ENCODE measurements at regions not wholly inside any gene's neighbourhood (a gene's known extent, or its start where the extent isn't known, plus 50 kb on each side); places are given as distances from the start of the nearest gene placed in this dataset.

DNA sequence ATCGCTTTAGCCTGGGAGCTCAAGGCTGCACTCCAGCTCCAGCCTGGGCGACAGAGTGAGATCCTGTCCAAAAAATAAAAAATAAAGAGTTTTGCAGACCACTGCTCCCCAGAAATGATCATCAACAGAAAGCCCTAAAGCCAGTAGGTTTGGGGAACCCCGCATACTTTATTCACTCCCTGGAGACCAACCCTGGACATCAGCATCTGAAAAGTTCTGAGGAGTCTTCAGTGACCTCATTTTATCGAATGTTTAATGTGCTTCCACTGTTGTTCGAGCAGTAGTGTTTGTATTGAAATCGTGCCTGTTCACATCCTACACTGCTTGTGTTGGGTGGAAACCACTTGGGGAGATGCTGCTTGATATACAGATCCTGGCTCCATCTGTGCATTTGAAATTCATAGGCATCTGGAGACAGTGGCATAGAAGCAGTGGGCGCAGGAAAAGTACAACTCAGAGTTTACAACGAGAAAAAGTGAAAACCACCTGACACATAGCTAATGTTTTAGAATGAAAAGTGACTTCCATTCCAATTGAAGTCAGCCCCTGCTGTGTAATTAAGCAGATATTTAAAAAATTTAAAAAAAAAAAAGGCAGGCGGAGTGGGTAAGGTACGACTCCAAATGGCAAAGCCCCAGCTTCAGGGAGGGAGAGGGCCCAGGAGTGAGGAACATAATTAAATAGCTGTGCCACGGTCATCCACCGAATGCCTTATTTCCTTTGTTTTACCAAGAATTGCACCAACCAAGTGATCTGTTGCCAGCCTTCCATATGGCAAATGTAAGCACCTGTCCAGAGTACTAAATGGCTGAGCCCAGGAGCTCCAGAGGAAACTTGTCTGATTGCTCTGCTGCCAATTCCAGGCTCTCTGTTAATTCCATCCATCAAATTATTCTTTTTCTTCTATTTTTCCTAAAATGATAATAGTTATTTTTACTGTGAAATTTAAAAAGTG, 100.4 kb upstream of the NAA20 start:
- DNase-seq (no peak), ATAC-seq (ENCODE audit: low read depth) (no peak)
- ChIA-PET CTCF (interaction anchor here (1.1 kb wide), 1 partner anchor 14 kb away, joined by 3 read pairs; no protein-coding TSS in a partner anchor), POLR2A (no interaction called here)
- Histone ChIP-seq H3K9me3 (ENCODE audit: control extremely low read depth in 1 of 3, control insufficient read depth in 2 of 3, insufficient read depth in 1 of 3, low read length in 2 of 3) (no peaks in the 10 kb centered on the region), H4K20me1 (ENCODE audit: control insufficient read depth, insufficient read depth, low read length, poor library complexity, severe bottlenecking) (no peaks in the 10 kb centered on the region), H3K27ac (ENCODE audit: low read length in 2 of 2) (no peak overlapping the region), H3K4me3 (ENCODE audit: control extremely low read depth in 1 of 5, extremely low read depth in 1 of 5, insufficient read depth in 1 of 5, low read depth in 2 of 5, low read length in 4 of 5) (no peak overlapping the region), H3K4me1 (ENCODE audit: control insufficient read depth in 2 of 2, insufficient read depth in 2 of 2, low read length in 2 of 2) (peaks cover 33 to 43% of the 10 kb centered on the region in 2 donors), H3K9ac (ENCODE audit: low read length) (no peak overlapping the region), H2AFZ (ENCODE audit: insufficient read depth, low read depth, low read length, poor library complexity, severe bottlenecking) (no peak overlapping the region), H3K36me3 (replicated peaks in 1 of 2; ENCODE audit: control extremely low read depth in 1 of 2, control insufficient read depth in 1 of 2, extremely low read depth in 1 of 2, insufficient read depth in 2 of 2, low read length in 1 of 2) (no peaks in the 10 kb centered on the region), H3K4me2 (replicated peaks; ENCODE audit: low read depth, low read length, poor library complexity, severe bottlenecking) (no peak overlapping the region), H3K79me2 (ENCODE audit: control insufficient read depth, insufficient read depth, low read length) (no peaks in the 10 kb centered on the region), H3K27me3 (replicated peaks in 1 of 4; ENCODE audit: control extremely low read depth in 1 of 4, control insufficient read depth in 3 of 4, insufficient read depth in 4 of 4, low read length in 3 of 4) (no peaks in the 10 kb centered on the region)
- 84% methylated on average over 8 of the region's 12 CpGs for WGBS (ENCODE audit: insufficient coverage)
- no peak overlapping the region for H3K27ac Mint-ChIP-seq
- TF ChIP-seq, protein P1, sequence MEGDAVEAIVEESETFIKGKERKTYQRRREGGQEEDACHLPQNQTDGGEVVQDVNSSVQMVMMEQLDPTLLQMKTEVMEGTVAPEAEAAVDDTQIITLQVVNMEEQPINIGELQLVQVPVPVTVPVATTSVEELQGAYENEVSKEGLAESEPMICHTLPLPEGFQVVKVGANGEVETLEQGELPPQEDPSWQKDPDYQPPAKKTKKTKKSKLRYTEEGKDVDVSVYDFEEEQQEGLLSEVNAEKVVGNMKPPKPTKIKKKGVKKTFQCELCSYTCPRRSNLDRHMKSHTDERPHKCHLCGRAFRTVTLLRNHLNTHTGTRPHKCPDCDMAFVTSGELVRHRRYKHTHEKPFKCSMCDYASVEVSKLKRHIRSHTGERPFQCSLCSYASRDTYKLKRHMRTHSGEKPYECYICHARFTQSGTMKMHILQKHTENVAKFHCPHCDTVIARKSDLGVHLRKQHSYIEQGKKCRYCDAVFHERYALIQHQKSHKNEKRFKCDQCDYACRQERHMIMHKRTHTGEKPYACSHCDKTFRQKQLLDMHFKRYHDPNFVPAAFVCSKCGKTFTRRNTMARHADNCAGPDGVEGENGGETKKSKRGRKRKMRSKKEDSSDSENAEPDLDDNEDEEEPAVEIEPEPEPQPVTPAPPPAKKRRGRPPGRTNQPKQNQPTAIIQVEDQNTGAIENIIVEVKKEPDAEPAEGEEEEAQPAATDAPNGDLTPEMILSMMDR (IDR thresholded peaks at IDR 0.05): no peak
- TF ChIP-seq EZH2 (IDR thresholded peaks at IDR 0.05; ENCODE audit: borderline replicate concordance, insufficient read depth, low read depth, low read length, poor library complexity, severe bottlenecking): no peak
- H3K4me3 Mint-ChIP-seq: no peak overlapping the region
- intact Hi-C loops (cut with micrococcal nuclease): loop anchor here (5.0 to 10.0 kb wide), 3 partner anchors 102 to 1950 kb away; partner anchors contain the start of genes MGME1 and SNX5
- H3K4me1 Mint-ChIP-seq: peaks cover 42% of the 10 kb centered on the region
- H3K27me3 Mint-ChIP-seq: no peaks in the 10 kb centered on the region
- no peaks in the 10 kb centered on the region for H3K9me3 Mint-ChIP-seq (ENCODE audit: insufficient read depth)

DNA sequence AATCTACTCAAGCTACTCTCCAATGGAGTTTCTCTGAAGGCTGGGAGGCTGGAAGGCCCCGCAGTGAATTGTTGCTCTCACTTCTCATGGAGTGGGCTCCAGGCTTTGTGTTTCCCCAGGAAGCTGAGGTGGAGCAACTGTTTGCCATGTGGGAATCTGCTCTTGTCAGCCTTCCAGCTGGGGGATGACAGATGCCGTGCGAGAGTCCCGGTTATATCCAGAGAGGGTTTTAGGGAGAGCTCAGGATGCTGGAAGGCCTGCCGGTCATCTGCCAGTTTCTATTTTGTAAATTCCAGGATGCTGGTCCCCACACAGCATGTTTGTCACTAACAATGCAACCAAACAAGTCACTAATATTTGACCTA, 98.2 kb upstream of the NAA20 start:
- H3K9ac ChIP-seq (ENCODE audit: low read length): no peak overlapping the region
- Mint-ChIP-seq H3K4me1 (peaks cover 37% of the 10 kb centered on the region), H3K4me3 (no peak overlapping the region), H3K27ac (no peak overlapping the region), H3K9me3 (ENCODE audit: insufficient read depth) (no peaks in the 10 kb centered on the region), H3K27me3 (no peaks in the 10 kb centered on the region)
- 100% methylated on average over 5 of the region's 5 CpGs for WGBS (ENCODE audit: insufficient coverage)
- ATAC-seq (ENCODE audit: low read depth) (no peak), DNase-seq (no peak)
- H3K79me2 ChIP-seq (ENCODE audit: control insufficient read depth, insufficient read depth, low read length): no peaks in the 10 kb centered on the region
- intact Hi-C loops (cut with micrococcal nuclease): loop anchor here (2.0 to 10.0 kb wide), 4 partner anchors 16 to 1952 kb away; partner anchors contain the start of genes MGME1 and SNX5
- no peak overlapping the region for H2AFZ ChIP-seq (ENCODE audit: insufficient read depth, low read depth, low read length, poor library complexity, severe bottlenecking)
- no peaks in the 10 kb centered on the region for H4K20me1 ChIP-seq (ENCODE audit: control insufficient read depth, insufficient read depth, low read length, poor library complexity, severe bottlenecking)
- ChIA-PET CTCF (interaction anchor here (0.6 to 1.9 kb wide), 6 partner anchors 16 to 1492 kb away, joined by 3 to 11 read pairs (median 4); no protein-coding TSS in a partner anchor), POLR2A (interaction anchor here (0.6 kb wide), 1 partner anchor 85 kb away, joined by 8 read pairs; no protein-coding TSS in a partner anchor)
- TF ChIP-seq, protein P1 (IDR thresholded peaks at IDR 0.05): no peak
- TF ChIP-seq EZH2 (IDR thresholded peaks at IDR 0.05; ENCODE audit: borderline replicate concordance, insufficient read depth, low read depth, low read length, poor library complexity, severe bottlenecking): no peak
- no peaks in the 10 kb centered on the region for H3K9me3 ChIP-seq (ENCODE audit: control extremely low read depth in 1 of 3, control insufficient read depth in 2 of 3, insufficient read depth in 1 of 3, low read length in 2 of 3)
- H3K4me1 ChIP-seq (ENCODE audit: control insufficient read depth in 2 of 2, insufficient read depth in 2 of 2, low read length in 2 of 2): peaks cover 33 to 41% of the 10 kb centered on the region in 2 donors
- no peak overlapping the region for H3K4me3 ChIP-seq (ENCODE audit: control extremely low read depth in 1 of 5, extremely low read depth in 1 of 5, insufficient read depth in 1 of 5, low read depth in 2 of 5, low read length in 4 of 5)
- no peaks in the 10 kb centered on the region for H3K36me3 ChIP-seq (replicated peaks in 1 of 2; ENCODE audit: control extremely low read depth in 1 of 2, control insufficient read depth in 1 of 2, extremely low read depth in 1 of 2, insufficient read depth in 2 of 2, low read length in 1 of 2)
- H3K27ac ChIP-seq (ENCODE audit: low read length in 2 of 2): no peak overlapping the region
- H3K4me2 ChIP-seq (replicated peaks; ENCODE audit: low read depth, low read length, poor library complexity, severe bottlenecking): no peak overlapping the region
- no peaks in the 10 kb centered on the region for H3K27me3 ChIP-seq (replicated peaks in 1 of 4; ENCODE audit: control extremely low read depth in 1 of 4, control insufficient read depth in 3 of 4, insufficient read depth in 4 of 4, low read length in 3 of 4)
